ENCODE measurements at regions not wholly inside any gene's neighbourhood (a gene's known extent, or its start where the extent isn't known, plus 50 kb on each side); places are given as distances from the start of the nearest gene placed in this dataset.

GRCh38 chr12:27190761-27191160, 53.3 kb upstream of the STK38L start:
- TF ChIP-seq CTCF (IDR thresholded peaks at IDR 0.05; ENCODE audit: insufficient read depth, low read length, poor library complexity, severe bottlenecking): no peak
- TF ChIP-seq EZH2phosphoT487 (conservative IDR thresholded peaks at IDR 0.05; ENCODE audit: low read length): no peak

All from SU-DHL-6 (cell line).